GM13976 (cell line): ENCODE measurements at regions not wholly inside any gene's neighbourhood (a gene's known extent, or its start where the extent isn't known, plus 50 kb on each side); places are given as distances from the start of the nearest gene placed in this dataset.

Source experiments
- DNase-seq: peaks from one replicate; pipeline ENCODE4 v3.0.0; 2012; ENCODE audit warnings: low spot score
- CTCF ChIP-seq: IDR thresholded peaks from 2 replicates; pipeline ENCODE4 v1.5.1; 2012; ENCODE audit warnings: borderline replicate concordance, mild to moderate bottlenecking; ENCODE audit not compliant: insufficient read depth; ENCODE audit errors: extremely low read depth, missing control alignments, control extremely low read depth
- in situ Hi-C: fragments of 300-500 bp; cut with MboI; formaldehyde crosslinking; loops from one replicate; pipeline ENCODE4 v1.12.0; 2022; ENCODE audit warnings: low sequenced_read_pairs, mixed read lengths, inconsistent platforms; ENCODE audit not compliant: unreplicated experiment

GRCh38 chr13:47250146-47250545 is 353.3 kb upstream of the HTR2A start:
- in situ Hi-C loops, result no loop called here
- DNase-seq, result no peak
- TF ChIP-seq CTCF, result no peak

GRCh38 chr13:47249266-47249665 is 352.4 kb upstream of the HTR2A start:
- in situ Hi-C loops, result no loop called here
- no peak for DNase-seq
- no peak for TF ChIP-seq CTCF

- TF ChIP-seq CTCF, result no peak
- in situ Hi-C loops, result no loop called here
Measured at GRCh38 chr13:47241446-47241845, 344.6 kb upstream of the HTR2A start.

GRCh38 chr13:47239025-47239424 is 342.2 kb upstream of the HTR2A start:
- DNase-seq, result no peak
- TF ChIP-seq CTCF, result no peak
- in situ Hi-C loops, result no loop called here

More at GRCh38 chr13:47241446-47241845, 344.6 kb upstream of the HTR2A start:
- DNase-seq, result no peak

GRCh38 chr13:47237571-47237970 is 340.7 kb upstream of the HTR2A start:
- no peak for DNase-seq
- TF ChIP-seq CTCF, result no peak
- in situ Hi-C loops, result no loop called here

GRCh38 chr13:47233734-47234133 is 336.9 kb upstream of the HTR2A start:
- in situ Hi-C loops, result no loop called here
- no peak for TF ChIP-seq CTCF
- DNase-seq, result no peak

GRCh38 chr13:47232516-47232915 is 335.7 kb upstream of the HTR2A start:
- no peak for DNase-seq
- no peak for TF ChIP-seq CTCF
- in situ Hi-C loops, result no loop called here
